CD14-positive monocyte (primary cell): ENCODE measurements at regions not wholly inside any gene's neighbourhood (a gene's known extent, or its start where the extent isn't known, plus 50 kb on each side); places are given as distances from the start of the nearest gene placed in this dataset.

Experiments used
- DNase-seq, 3 donors: peaks; one replicate each; pipeline ENCODE4 v3.0.0-alpha.2; 2011 to 2022
- H2AFZ ChIP-seq: 2 replicates; pipeline ENCODE4 v1.6.0; 2012; ENCODE audit warnings: mild to moderate bottlenecking, low read depth, low read length, inconsistent platforms; ENCODE audit not compliant: insufficient read depth, poor library complexity, severe bottlenecking
- H3K27ac ChIP-seq, 2 donors: 1 replicate in 1 of 2; 2 replicates in 1 of 2; pipeline ENCODE4 v1.5.1; 2012 to 2013; ENCODE audit warnings: low read length in 2 of 2, control low read depth in 1 of 2, inconsistent platforms in 1 of 2, low read depth in 1 of 2, mild to moderate bottlenecking in 1 of 2
- H3K27me3 ChIP-seq, 2 donors: one replicate each; pipeline versions ENCODE4 v1.6.0 to v1.6.1; 2011 to 2013; ENCODE audit warnings: low read length in 2 of 2; ENCODE audit not compliant: control insufficient read depth in 2 of 2, insufficient read depth in 2 of 2
- H3K36me3 ChIP-seq, 2 donors: replicated peaks in 1 of 2; 1 replicate in 1 of 2; 2 replicates in 1 of 2; pipeline versions ENCODE4 v1.5.1 to v1.6.1; 2012 to 2013; ENCODE audit warnings: low read length in 2 of 2, control low read depth in 1 of 2, inconsistent platforms in 1 of 2, mild to moderate bottlenecking in 1 of 2; ENCODE audit not compliant: insufficient read depth in 2 of 2, control insufficient read depth in 1 of 2
- H3K4me1 ChIP-seq, 2 donors: 1 replicate in 1 of 2; 2 replicates in 1 of 2; pipeline versions ENCODE4 v1.5.1 to v1.6.1; 2012 to 2013; ENCODE audit warnings: low read length in 2 of 2, control low read depth in 1 of 2, inconsistent platforms in 1 of 2, mild to moderate bottlenecking in 1 of 2, moderate library complexity in 1 of 2; ENCODE audit not compliant: insufficient read depth in 2 of 2, control insufficient read depth in 1 of 2
- H3K4me2 ChIP-seq: replicated peaks from 2 replicates; pipeline ENCODE3; 2012; ENCODE audit warnings: low read length, moderate library complexity, mild to moderate bottlenecking; ENCODE audit not compliant: poor library complexity, severe bottlenecking; ENCODE audit errors: extremely low read depth
- H3K4me3 ChIP-seq, 3 experiments: fragments of 200-600 bp in 1 of 3; sonication (generic) in 1 of 3; replicated peaks in 1 of 3; 1 replicate in 2 of 3; 2 replicates in 1 of 3; pipeline ENCODE4 v1.5.1; 2011 to 2013; ENCODE audit warnings: low read length in 3 of 3, mild to moderate bottlenecking in 3 of 3, control low read depth in 2 of 3, low read depth in 2 of 3, inconsistent platforms in 1 of 3, moderate library complexity in 1 of 3
- H3K79me2 ChIP-seq: 2 replicates; pipeline ENCODE4 v1.6.0; 2012; ENCODE audit warnings: mild to moderate bottlenecking, control low read depth, inconsistent platforms, low read length, moderate library complexity; ENCODE audit not compliant: insufficient read depth
- H3K9ac ChIP-seq: 2 replicates; pipeline ENCODE4 v1.6.0; 2017; ENCODE audit warnings: low read length, mild to moderate bottlenecking; ENCODE audit not compliant: insufficient read depth, poor library complexity, severe bottlenecking
- H3K9me3 ChIP-seq, 2 donors: replicated peaks in 1 of 2; 1 replicate in 1 of 2; 2 replicates in 1 of 2; pipeline versions ENCODE4 v1.5.1 to v1.6.1; 2012 to 2013; ENCODE audit warnings: low read length in 2 of 2, control low read depth in 1 of 2; ENCODE audit not compliant: control insufficient read depth in 1 of 2, insufficient read depth in 1 of 2
- H4K20me1 ChIP-seq: 2 replicates; pipeline ENCODE4 v1.6.0; 2012; ENCODE audit warnings: mild to moderate bottlenecking, low read length, control low read depth, moderate library complexity; ENCODE audit not compliant: insufficient read depth
- H3K27ac Mint-ChIP-seq, 7 donors: one replicate each; pipeline ENCODE4 v1.8.0; 2020; ENCODE audit warnings: mild to moderate bottlenecking in 7 of 7, mixed read lengths in 7 of 7, moderate library complexity in 6 of 7, inconsistent platforms in 2 of 7
- H3K27me3 Mint-ChIP-seq, 3 donors: one replicate each; pipeline ENCODE4 v1.8.0; 2021 to 2022; ENCODE audit warnings: low read depth in 3 of 3, mild to moderate bottlenecking in 3 of 3, mixed read lengths in 3 of 3, moderate library complexity in 3 of 3, inconsistent platforms in 1 of 3
- H3K36me3 Mint-ChIP-seq, 2 donors: one replicate each; pipeline ENCODE4 v1.8.0; 2020; ENCODE audit warnings: mixed read lengths in 2 of 2, inconsistent platforms in 1 of 2, mild to moderate bottlenecking in 1 of 2
- H3K4me1 Mint-ChIP-seq: one replicate; pipeline ENCODE4 v1.8.0; 2020; ENCODE audit warnings: mild to moderate bottlenecking, mixed read lengths
- H3K4me3 Mint-ChIP-seq, 2 donors: one replicate each; pipeline ENCODE4 v1.8.0; 2020; ENCODE audit warnings: mild to moderate bottlenecking in 2 of 2, mixed read lengths in 2 of 2, moderate library complexity in 1 of 2
- H3K9me3 Mint-ChIP-seq, 7 donors: one replicate each; pipeline ENCODE4 v1.8.0; 2020 to 2022; ENCODE audit warnings: mixed read lengths in 7 of 7, mild to moderate bottlenecking in 6 of 7, moderate library complexity in 6 of 7, inconsistent platforms in 2 of 7
- WGBS: methylation state at CpG from one replicate; pipeline ENCODE4 v1.1.5; 2013; ENCODE audit warnings: missing lambda C conversion rate; ENCODE audit not compliant: insufficient coverage; 5-methylcytosine and 5-hydroxymethylcytosine counted together
- intact Hi-C, 2 donors: fragments of 100-400 bp; cut with micrococcal nuclease; formaldehyde crosslinking; loops; one replicate each; pipeline versions ENCODE4 v1.15.0 to v1.15.1; 2023
- TF ChIP-seq, protein P1 (sequence below): fragments of 200-600 bp; IDR thresholded peaks from one replicate; pipeline ENCODE4 v1.8.0; 2022; ENCODE audit warnings: antibody characterized with exemption, mild to moderate bottlenecking

DNA sequence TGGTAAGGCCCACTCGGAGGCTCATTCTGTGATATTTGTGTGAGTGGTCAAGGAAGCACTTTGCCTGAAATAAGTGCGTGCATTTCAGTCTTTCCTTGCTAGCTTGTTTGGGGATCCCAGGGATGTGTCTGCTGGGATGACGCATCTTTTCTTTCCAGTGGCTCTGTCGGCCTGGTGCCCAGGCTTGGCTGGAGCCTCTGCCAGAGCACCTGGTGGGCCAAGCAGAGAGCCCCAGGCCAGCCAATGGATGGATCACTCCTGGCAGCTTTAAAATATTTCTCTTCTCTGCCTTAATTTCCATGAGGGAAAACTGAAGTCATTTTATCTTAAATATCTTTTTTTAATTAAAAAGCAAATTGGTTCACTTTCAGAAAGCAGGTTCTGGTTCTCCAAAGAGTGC is 501.8 kb upstream of the HS6ST1 start:
- 94% methylated on average over 3 of the region's 4 CpGs for WGBS
- H3K27me3 Mint-ChIP-seq: no peaks in the 10 kb centered on the region
- no peaks in the 10 kb centered on the region for H3K4me1 ChIP-seq
- H2AFZ ChIP-seq: no peak overlapping the region
- intact Hi-C loops: no loop called here
- no peaks in the 10 kb centered on the region for H3K79me2 ChIP-seq
- no peak overlapping the region for H3K4me3 Mint-ChIP-seq
- TF ChIP-seq, protein P1, sequence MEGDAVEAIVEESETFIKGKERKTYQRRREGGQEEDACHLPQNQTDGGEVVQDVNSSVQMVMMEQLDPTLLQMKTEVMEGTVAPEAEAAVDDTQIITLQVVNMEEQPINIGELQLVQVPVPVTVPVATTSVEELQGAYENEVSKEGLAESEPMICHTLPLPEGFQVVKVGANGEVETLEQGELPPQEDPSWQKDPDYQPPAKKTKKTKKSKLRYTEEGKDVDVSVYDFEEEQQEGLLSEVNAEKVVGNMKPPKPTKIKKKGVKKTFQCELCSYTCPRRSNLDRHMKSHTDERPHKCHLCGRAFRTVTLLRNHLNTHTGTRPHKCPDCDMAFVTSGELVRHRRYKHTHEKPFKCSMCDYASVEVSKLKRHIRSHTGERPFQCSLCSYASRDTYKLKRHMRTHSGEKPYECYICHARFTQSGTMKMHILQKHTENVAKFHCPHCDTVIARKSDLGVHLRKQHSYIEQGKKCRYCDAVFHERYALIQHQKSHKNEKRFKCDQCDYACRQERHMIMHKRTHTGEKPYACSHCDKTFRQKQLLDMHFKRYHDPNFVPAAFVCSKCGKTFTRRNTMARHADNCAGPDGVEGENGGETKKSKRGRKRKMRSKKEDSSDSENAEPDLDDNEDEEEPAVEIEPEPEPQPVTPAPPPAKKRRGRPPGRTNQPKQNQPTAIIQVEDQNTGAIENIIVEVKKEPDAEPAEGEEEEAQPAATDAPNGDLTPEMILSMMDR: no peak
- H4K20me1 ChIP-seq: no peaks in the 10 kb centered on the region
- no peak overlapping the region for H3K27ac Mint-ChIP-seq
- no peaks in the 10 kb centered on the region for H3K36me3 Mint-ChIP-seq
- DNase-seq: no peak
- no peak overlapping the region for H3K4me3 ChIP-seq
- no peak overlapping the region for H3K9ac ChIP-seq
- no peak overlapping the region for H3K4me2 ChIP-seq
- no peak overlapping the region for H3K27ac ChIP-seq
- H3K27me3 ChIP-seq: no peaks in the 10 kb centered on the region
- H3K9me3 Mint-ChIP-seq: peaks cover 0 to 15% (median 3%) of the 10 kb centered on the region in 7 donors
- H3K36me3 ChIP-seq: no peaks in the 10 kb centered on the region
- peaks cover 0 to 7% of the 10 kb centered on the region in 2 donors for H3K9me3 ChIP-seq
- H3K4me1 Mint-ChIP-seq: no peaks in the 10 kb centered on the region

DNA sequence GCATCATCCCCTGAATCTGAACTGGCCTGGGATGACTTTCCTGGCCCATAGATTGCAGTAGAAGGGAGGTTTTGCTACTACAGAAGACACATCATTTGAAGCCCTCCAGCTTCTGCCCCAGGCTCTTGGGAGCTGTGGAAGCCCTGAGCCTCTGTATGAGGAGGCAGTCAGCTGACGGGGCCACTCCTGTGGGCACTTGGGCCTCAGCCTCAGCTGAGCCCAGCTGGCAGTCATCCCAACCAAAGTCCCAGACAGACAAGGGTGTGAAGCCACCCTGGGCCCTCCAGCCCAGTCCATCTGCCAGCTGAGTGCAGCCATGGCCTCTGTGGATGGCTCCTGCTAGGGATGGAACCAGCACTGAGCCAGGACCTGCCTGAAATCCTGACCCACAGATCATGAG is 502.3 kb upstream of the HS6ST1 start:
- Histone ChIP-seq H3K27ac (no peak overlapping the region), H3K79me2 (no peaks in the 10 kb centered on the region), H2AFZ (no peak overlapping the region), H3K9ac (no peak overlapping the region), H3K27me3 (no peaks in the 10 kb centered on the region), H3K36me3 (no peaks in the 10 kb centered on the region), H3K4me3 (no peak overlapping the region), H3K4me2 (no peak overlapping the region), H3K4me1 (no peaks in the 10 kb centered on the region), H3K9me3 (peaks cover 0 to 7% of the 10 kb centered on the region in 2 donors), H4K20me1 (no peaks in the 10 kb centered on the region)
- Mint-ChIP-seq H3K4me3 (no peak overlapping the region), H3K27me3 (no peaks in the 10 kb centered on the region), H3K4me1 (no peaks in the 10 kb centered on the region), H3K36me3 (no peaks in the 10 kb centered on the region), H3K9me3 (peaks cover 0 to 13% (median 6%) of the 10 kb centered on the region in 7 donors), H3K27ac (no peak overlapping the region)
- intact Hi-C loops: no loop called here
- 100% methylated on average over 1 of the region's 1 CpG for WGBS
- no peak for DNase-seq
- TF ChIP-seq, protein P1: no peak
